ENCODE measurements at regions not wholly inside any gene's neighbourhood (a gene's known extent, or its start where the extent isn't known, plus 50 kb on each side); places are given as distances from the start of the nearest gene placed in this dataset.

- H3K36me3 Mint-ChIP-seq: peaks cover under 1% of the 10 kb centered on the region
- no peaks in the 10 kb centered on the region for H4K20me1 ChIP-seq (ENCODE audit: low read depth)
- H3K4me3 Mint-ChIP-seq: no peak overlapping the region
- no peak overlapping the region for H2AFZ ChIP-seq (replicated peaks)
- no peak overlapping the region for H3K4me3 ChIP-seq
- H3K9ac ChIP-seq: no peak overlapping the region
- H3K27me3 Mint-ChIP-seq (ENCODE audit: insufficient read depth, low read depth): peaks cover 2% of the 10 kb centered on the region
- H3K4me2 ChIP-seq: no peak overlapping the region
- H3F3A ChIP-seq (ENCODE audit: low read depth): no peaks in the 10 kb centered on the region
- no peaks in the 10 kb centered on the region for H3K36me3 ChIP-seq
- peaks cover 12% of the 10 kb centered on the region for H3K9me3 Mint-ChIP-seq
- H3K27me3 ChIP-seq: no peaks in the 10 kb centered on the region
- no peaks in the 10 kb centered on the region for H3K79me2 ChIP-seq (ENCODE audit: low read depth)
- H3K27ac ChIP-seq: no peak overlapping the region
- no peaks in the 10 kb centered on the region for H3K4me1 Mint-ChIP-seq
- TF ChIP-seq EZH2 (IDR thresholded peaks at IDR 0.05): no peak
- no peak for TF ChIP-seq EZH2phosphoT487 (IDR thresholded peaks at IDR 0.05)
- no peak for TF ChIP-seq CTCF (IDR thresholded peaks at IDR 0.05)
- H3K4me1 ChIP-seq: no peaks in the 10 kb centered on the region
- H3K9me3 ChIP-seq (ENCODE audit: low read depth): no peaks in the 10 kb centered on the region
- no peak for DNase-seq (ENCODE audit: low spot score)
- no peak overlapping the region for H3K27ac Mint-ChIP-seq
Observed at GRCh38 chr7:46764100-46764936, 817.6 kb downstream of the TNS3 start.

GRCh38 chr7:46763344-46763743 lies 818.6 kb downstream of the TNS3 start:
- no peak overlapping the region for H3K27ac ChIP-seq

GRCh38 chr7:46759711-46760480 lies 822.0 kb downstream of the TNS3 start:
- DNase-seq (ENCODE audit: low spot score): no peak
- H3K36me3 Mint-ChIP-seq: no peaks in the 10 kb centered on the region
- TF ChIP-seq CTCF (IDR thresholded peaks at IDR 0.05): no peak
- no peak for TF ChIP-seq EZH2phosphoT487 (IDR thresholded peaks at IDR 0.05)
- no peak for TF ChIP-seq EZH2 (IDR thresholded peaks at IDR 0.05)
- Histone ChIP-seq H2AFZ (replicated peaks) (no peak overlapping the region), H3K4me1 (no peaks in the 10 kb centered on the region), H3K4me3 (no peak overlapping the region), H3K36me3 (no peaks in the 10 kb centered on the region), H3K27me3 (no peaks in the 10 kb centered on the region), H3K9me3 (ENCODE audit: low read depth) (no peaks in the 10 kb centered on the region), H3K79me2 (ENCODE audit: low read depth) (no peaks in the 10 kb centered on the region), H3F3A (ENCODE audit: low read depth) (no peaks in the 10 kb centered on the region), H3K27ac (no peak overlapping the region), H4K20me1 (ENCODE audit: low read depth) (no peaks in the 10 kb centered on the region), H3K9ac (no peak overlapping the region), H3K4me2 (no peak overlapping the region)
- no peak overlapping the region for H3K27ac Mint-ChIP-seq
- no peak overlapping the region for H3K4me3 Mint-ChIP-seq
- no peaks in the 10 kb centered on the region for H3K27me3 Mint-ChIP-seq (ENCODE audit: insufficient read depth, low read depth)
- no peaks in the 10 kb centered on the region for H3K4me1 Mint-ChIP-seq
- H3K9me3 Mint-ChIP-seq: no peaks in the 10 kb centered on the region

More at GRCh38 chr7:46763344-46763743, 818.6 kb downstream of the TNS3 start:
- no peaks in the 10 kb centered on the region for H3K4me1 ChIP-seq
- H3K4me3 ChIP-seq: no peak overlapping the region
- H3K4me3 Mint-ChIP-seq: no peak overlapping the region
- no peak for DNase-seq (ENCODE audit: low spot score)
- no peaks in the 10 kb centered on the region for H3K36me3 Mint-ChIP-seq
- no peaks in the 10 kb centered on the region for H3K4me1 Mint-ChIP-seq
- H4K20me1 ChIP-seq (ENCODE audit: low read depth): no peaks in the 10 kb centered on the region
- H3K36me3 ChIP-seq: no peaks in the 10 kb centered on the region
- H3K79me2 ChIP-seq (ENCODE audit: low read depth): no peaks in the 10 kb centered on the region
- peaks cover 2% of the 10 kb centered on the region for H3K27me3 Mint-ChIP-seq (ENCODE audit: insufficient read depth, low read depth)
- no peaks in the 10 kb centered on the region for H3F3A ChIP-seq (ENCODE audit: low read depth)
- no peak overlapping the region for H3K27ac Mint-ChIP-seq
- TF ChIP-seq CTCF (IDR thresholded peaks at IDR 0.05): no peak
- H3K9ac ChIP-seq: no peak overlapping the region
- no peak overlapping the region for H3K4me2 ChIP-seq
- H2AFZ ChIP-seq (replicated peaks): no peak overlapping the region
- H3K9me3 ChIP-seq (ENCODE audit: low read depth): no peaks in the 10 kb centered on the region
- peaks cover 2% of the 10 kb centered on the region for H3K9me3 Mint-ChIP-seq
- H3K27me3 ChIP-seq: no peaks in the 10 kb centered on the region
